Testis (tissue), 2 donors: ENCODE measurements at regions not wholly inside any gene's neighbourhood (a gene's known extent, or its start where the extent isn't known, plus 50 kb on each side); places are given as distances from the start of the nearest gene placed in this dataset.

Experiments used
- DNase-seq: peaks from one replicate; pipeline ENCODE4 v3.0.0-alpha.2; 2019
- H3K27ac ChIP-seq, 2 donors: fragments of 200-600 bp; sonication (generic); one replicate each; pipeline ENCODE4 v1.5.1; 2019
- H3K27me3 ChIP-seq: fragments of 200-600 bp; sonication (generic); one replicate; pipeline ENCODE4 v1.5.1; 2019
- H3K36me3 ChIP-seq: fragments of 200-600 bp; sonication (generic); one replicate; pipeline ENCODE4 v1.5.1; 2017; ENCODE audit warnings: low read depth; ENCODE audit errors: missing control alignments
- H3K4me1 ChIP-seq: fragments of 200-600 bp; sonication (generic); one replicate; pipeline ENCODE4 v1.5.1; 2019
- H3K4me3 ChIP-seq, 2 donors: fragments of 200-600 bp; sonication (generic); one replicate each; pipeline ENCODE4 v1.5.1; 2017 to 2019
- H3K9me3 ChIP-seq: fragments of 200-600 bp; sonication (generic); one replicate; pipeline ENCODE4 v1.5.1; 2017
- POLR2A ChIP-seq: fragments of 450-650 bp; IDR thresholded peaks from one replicate; pipeline ENCODE4 v1.6.1; 2017; ENCODE audit warnings: antibody characterized with exemption, mild to moderate bottlenecking, moderate library complexity
- WGBS, 2 donors: methylation state at CpG; one replicate each; pipeline ENCODE4 v1.1.5; 2018; 5-methylcytosine and 5-hydroxymethylcytosine counted together
- intact Hi-C: fragments of 100-400 bp; cut with DNase I; formaldehyde crosslinking; loops from one replicate; pipeline ENCODE4 v1.15.1; 2023; ENCODE audit warnings: low total_unique reads
- TF ChIP-seq, protein P1 (sequence below), 3 experiments: fragments of 450-650 bp in 2 of 3; fragments of 200-600 bp in 1 of 3; sonication (generic) in 1 of 3; IDR thresholded peaks; one replicate each; pipeline ENCODE4 v1.5.1; 2016 to 2019; ENCODE audit warnings: antibody characterized with exemption in 3 of 3, mild to moderate bottlenecking in 2 of 3, moderate library complexity in 1 of 3

DNA sequence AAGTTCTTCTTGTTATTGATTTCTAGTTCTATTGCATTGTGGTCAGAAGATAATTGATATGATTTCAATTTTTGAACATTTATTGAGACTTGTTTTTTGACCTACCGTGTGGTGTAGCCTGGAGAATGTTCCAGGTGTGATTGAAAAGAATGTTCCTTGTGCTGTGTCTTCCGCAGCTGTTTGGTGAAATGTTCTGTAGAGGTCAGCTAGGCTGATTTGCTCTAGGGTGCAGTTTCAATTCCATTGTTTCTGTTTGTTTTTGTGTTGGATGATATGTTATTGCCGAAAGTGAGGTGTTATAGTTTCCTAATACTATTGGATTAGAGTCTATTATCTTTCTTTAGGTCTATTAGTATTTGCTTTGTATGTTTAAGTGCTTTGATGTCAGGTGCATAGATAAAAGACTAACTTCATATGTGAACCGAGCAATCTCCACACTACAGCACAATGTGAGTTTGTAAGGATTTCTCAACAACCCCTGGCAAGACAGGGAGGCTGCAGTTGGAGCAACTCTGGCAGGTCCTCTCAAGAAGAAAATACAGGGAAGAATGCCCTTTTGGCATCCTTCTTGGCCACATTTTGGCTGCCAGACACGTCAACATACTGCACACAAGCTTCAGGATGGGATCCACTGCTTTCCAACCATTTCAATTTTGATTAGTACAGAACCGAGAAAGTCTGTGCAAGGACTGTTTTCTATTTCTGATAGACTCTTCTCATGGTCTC lies 320.7 kb downstream of the RNF144B start:
- no peaks in the 10 kb centered on the region for H3K36me3 ChIP-seq
- no peaks in the 10 kb centered on the region for H3K27me3 ChIP-seq
- TF ChIP-seq POLR2A, result no peak
- TF ChIP-seq, protein P1, sequence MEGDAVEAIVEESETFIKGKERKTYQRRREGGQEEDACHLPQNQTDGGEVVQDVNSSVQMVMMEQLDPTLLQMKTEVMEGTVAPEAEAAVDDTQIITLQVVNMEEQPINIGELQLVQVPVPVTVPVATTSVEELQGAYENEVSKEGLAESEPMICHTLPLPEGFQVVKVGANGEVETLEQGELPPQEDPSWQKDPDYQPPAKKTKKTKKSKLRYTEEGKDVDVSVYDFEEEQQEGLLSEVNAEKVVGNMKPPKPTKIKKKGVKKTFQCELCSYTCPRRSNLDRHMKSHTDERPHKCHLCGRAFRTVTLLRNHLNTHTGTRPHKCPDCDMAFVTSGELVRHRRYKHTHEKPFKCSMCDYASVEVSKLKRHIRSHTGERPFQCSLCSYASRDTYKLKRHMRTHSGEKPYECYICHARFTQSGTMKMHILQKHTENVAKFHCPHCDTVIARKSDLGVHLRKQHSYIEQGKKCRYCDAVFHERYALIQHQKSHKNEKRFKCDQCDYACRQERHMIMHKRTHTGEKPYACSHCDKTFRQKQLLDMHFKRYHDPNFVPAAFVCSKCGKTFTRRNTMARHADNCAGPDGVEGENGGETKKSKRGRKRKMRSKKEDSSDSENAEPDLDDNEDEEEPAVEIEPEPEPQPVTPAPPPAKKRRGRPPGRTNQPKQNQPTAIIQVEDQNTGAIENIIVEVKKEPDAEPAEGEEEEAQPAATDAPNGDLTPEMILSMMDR (IDR thresholded peaks at IDR 0.05), result no peak
- no peak overlapping the region for H3K27ac ChIP-seq
- WGBS, 2 donors, result 90 to 91% methylated on average over 6 of the region's 6 CpGs
- H3K4me1 ChIP-seq, result no peaks in the 10 kb centered on the region
- no peaks in the 10 kb centered on the region for H3K9me3 ChIP-seq
- DNase-seq, result no peak
- H3K4me3 ChIP-seq, result no peak overlapping the region
- intact Hi-C loops, result no loop called here

DNA sequence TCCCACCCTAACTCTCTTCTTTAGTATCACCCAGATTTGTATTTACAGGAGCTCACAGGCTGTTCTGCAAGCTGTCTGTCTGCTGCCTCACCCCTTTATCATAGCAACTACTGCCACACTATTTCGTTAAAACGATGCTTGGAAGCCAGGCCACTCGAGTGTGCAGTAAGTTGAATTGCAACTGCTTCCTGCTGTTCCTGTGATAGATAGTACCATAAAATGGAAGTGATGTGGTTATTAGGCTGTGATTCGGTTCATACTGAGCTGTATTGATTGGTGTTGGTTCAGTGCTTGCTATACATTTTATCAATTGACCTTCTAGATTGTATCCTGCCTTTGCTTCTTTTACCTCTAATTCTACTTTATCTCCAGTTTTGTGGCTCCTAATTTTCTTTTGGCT lies 325.4 kb downstream of the RNF144B start:
- 61 to 67% methylated on average over 4 of the region's 4 CpGs for WGBS, 2 donors
- intact Hi-C loops, result no loop called here

GRCh38 chr6:18720075-18720474 lies 332.9 kb downstream of the RNF144B start:
- intact Hi-C loops, result no loop called here
- no peak for DNase-seq
- H3K4me1 ChIP-seq, result no peaks in the 10 kb centered on the region
- H3K36me3 ChIP-seq, result no peaks in the 10 kb centered on the region
- 77 to 84% methylated on average over 5 of the region's 5 CpGs for WGBS, 2 donors
- H3K9me3 ChIP-seq, result no peaks in the 10 kb centered on the region
- no peak overlapping the region for H3K4me3 ChIP-seq
- no peaks in the 10 kb centered on the region for H3K27me3 ChIP-seq
- TF ChIP-seq, protein P1 (IDR thresholded peaks at IDR 0.05), result no peak
- TF ChIP-seq POLR2A, result no peak
- H3K27ac ChIP-seq, result no peak overlapping the region

More for the DNA sequence above, 325.4 kb downstream of the RNF144B start:
- no peak overlapping the region for H3K27ac ChIP-seq
- no peaks in the 10 kb centered on the region for H3K4me1 ChIP-seq
- no peak for DNase-seq
- H3K9me3 ChIP-seq, result no peaks in the 10 kb centered on the region
- H3K36me3 ChIP-seq, result no peaks in the 10 kb centered on the region
- TF ChIP-seq, protein P1 (IDR thresholded peaks at IDR 0.05), result no peak
- TF ChIP-seq POLR2A, result no peak
- H3K27me3 ChIP-seq, result no peaks in the 10 kb centered on the region
- no peak overlapping the region for H3K4me3 ChIP-seq

- WGBS, 2 donors, result 92 to 93% methylated on average over 3 of the region's 3 CpGs
Observed at GRCh38 chr6:18724056-18724455, 336.9 kb downstream of the RNF144B start.

More at GRCh38 chr6:18724056-18724455, 336.9 kb downstream of the RNF144B start:
- H3K9me3 ChIP-seq, result no peaks in the 10 kb centered on the region
- intact Hi-C loops, result no loop called here
- no peaks in the 10 kb centered on the region for H3K27me3 ChIP-seq
- H3K4me1 ChIP-seq, result no peaks in the 10 kb centered on the region
- H3K4me3 ChIP-seq, result no peak overlapping the region
- no peak overlapping the region for H3K27ac ChIP-seq
- H3K36me3 ChIP-seq, result no peaks in the 10 kb centered on the region
- TF ChIP-seq, protein P1 (IDR thresholded peaks at IDR 0.05), result no peak
- TF ChIP-seq POLR2A, result no peak
- DNase-seq, result no peak
